ENCODE measurements at regions not wholly inside any gene's neighbourhood (a gene's known extent, or its start where the extent isn't known, plus 50 kb on each side); places are given as distances from the start of the nearest gene placed in this dataset.

DNA sequence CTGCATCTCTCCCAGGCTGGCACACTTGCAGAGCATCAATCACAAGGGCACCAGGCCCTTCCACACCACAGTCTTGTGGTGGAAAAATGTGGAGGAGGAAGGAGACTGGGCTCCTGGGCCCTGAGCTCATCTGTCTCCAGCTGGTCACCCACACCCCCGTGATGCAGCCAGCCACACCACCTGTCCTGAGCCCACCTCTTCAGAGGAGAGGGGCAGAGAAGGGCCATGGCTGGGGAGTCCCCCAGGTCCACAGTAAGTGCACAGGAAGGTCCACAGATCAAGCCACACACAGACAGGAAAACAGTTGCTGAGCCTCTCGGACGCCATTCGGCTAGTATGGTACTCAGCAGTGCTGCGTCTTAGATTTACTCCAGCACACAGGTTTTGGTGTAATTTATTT is 203.5 kb upstream of the SALL3 start:
- TF ChIP-seq SUZ12 (IDR thresholded peaks at IDR 0.05) (no peak), BHLHE40 (IDR thresholded peaks at IDR 0.05; ENCODE audit: borderline replicate concordance) (no peak), CTBP1 (IDR thresholded peaks at IDR 0.05; ENCODE audit: borderline replicate concordance) (no peak), FOXM1 (IDR thresholded peaks at IDR 0.05; ENCODE audit: borderline replicate concordance) (no peak), FOXA1 (IDR thresholded peaks at IDR 0.05) (no peak), ELF4 (IDR thresholded peaks at IDR 0.05) (no peak)
